Mesenchymal stem cell (in vitro differentiated cells and primary cell): ENCODE measurements at regions not wholly inside any gene's neighbourhood (a gene's known extent, or its start where the extent isn't known, plus 50 kb on each side); places are given as distances from the start of the nearest gene placed in this dataset.
"Not testable (repeated sequence)": the region's sequence is repeated elsewhere in the genome, so short reads cannot be mapped to it uniquely, and the experiment has no call there.

Experiments used
- DNase-seq: peaks from one replicate; pipeline ENCODE4 v3.0.0-alpha.2; 2013
- H2AFZ ChIP-seq: one replicate; pipeline ENCODE4 v1.6.1; 2013; ENCODE audit warnings: low read depth, mild to moderate bottlenecking, control low read depth, inconsistent platforms, low read length, moderate library complexity
- H2AK5ac ChIP-seq: 2 replicates; pipeline ENCODE4 v1.6.1; 2013; ENCODE audit warnings: low read length, moderate library complexity, mild to moderate bottlenecking, inconsistent platforms; ENCODE audit not compliant: severe bottlenecking
- H2BK120ac ChIP-seq: one replicate; pipeline ENCODE4 v1.6.1; 2013; ENCODE audit warnings: low read depth, mild to moderate bottlenecking, inconsistent platforms, low read length, moderate library complexity
- H2BK12ac ChIP-seq, 2 experiments: one replicate each; pipeline ENCODE4 v1.6.1; 2013; ENCODE audit warnings: inconsistent platforms in 2 of 2, low read length in 2 of 2, mild to moderate bottlenecking in 2 of 2, moderate library complexity in 2 of 2, control low read depth in 1 of 2
- H2BK15ac ChIP-seq: one replicate; pipeline ENCODE4 v1.6.1; 2013; ENCODE audit warnings: mild to moderate bottlenecking, low read depth, inconsistent platforms; ENCODE audit not compliant: poor library complexity, severe bottlenecking
- H2BK5ac ChIP-seq: 2 replicates; pipeline ENCODE4 v1.6.1; 2013; ENCODE audit warnings: low read depth, mild to moderate bottlenecking, low read length, control low read depth, inconsistent platforms; ENCODE audit not compliant: poor library complexity, severe bottlenecking
- H3K14ac ChIP-seq, 2 experiments: one replicate each; pipeline ENCODE4 v1.6.1; 2013; ENCODE audit warnings: inconsistent platforms in 2 of 2, low read length in 2 of 2, control low read depth in 1 of 2, mild to moderate bottlenecking in 1 of 2, moderate library complexity in 1 of 2
- H3K18ac ChIP-seq, 2 experiments: one replicate each; pipeline ENCODE4 v1.6.1; 2013; ENCODE audit warnings: inconsistent platforms in 2 of 2, low read length in 2 of 2, control low read depth in 1 of 2, low read depth in 1 of 2, mild to moderate bottlenecking in 1 of 2
- H3K23ac ChIP-seq, 2 experiments: one replicate each; pipeline ENCODE4 v1.6.1; 2013; ENCODE audit warnings: inconsistent platforms in 2 of 2, low read length in 2 of 2, mild to moderate bottlenecking in 2 of 2, moderate library complexity in 2 of 2, control low read depth in 1 of 2
- H3K27ac ChIP-seq: 2 replicates; pipeline ENCODE4 v1.5.1; 2013; ENCODE audit warnings: mild to moderate bottlenecking, moderate library complexity, low read length, control low read depth, inconsistent platforms; ENCODE audit not compliant: poor library complexity, severe bottlenecking
- H3K27me3 ChIP-seq, 2 experiments: 2 replicates each; pipeline versions ENCODE4 v1.6.1 to v1.7.0; 2013; ENCODE audit warnings: low read length in 2 of 2, mild to moderate bottlenecking in 2 of 2, moderate library complexity in 2 of 2, control low read depth in 1 of 2, inconsistent platforms in 1 of 2; ENCODE audit not compliant: control insufficient read depth in 1 of 2, insufficient read depth in 1 of 2
- H3K36me3 ChIP-seq, 2 experiments: 2 replicates each; pipeline versions ENCODE4 v1.6.1 to v1.7.0; 2013; ENCODE audit warnings: low read length in 2 of 2, control low read depth in 1 of 2, inconsistent platforms in 1 of 2, low read depth in 1 of 2, mild to moderate bottlenecking in 1 of 2; ENCODE audit not compliant: insufficient read depth in 2 of 2, control insufficient read depth in 1 of 2
- H3K4ac ChIP-seq, 2 experiments: one replicate each; pipeline ENCODE4 v1.6.1; 2013; ENCODE audit warnings: inconsistent platforms in 2 of 2, low read length in 2 of 2, mild to moderate bottlenecking in 2 of 2, moderate library complexity in 2 of 2, control low read depth in 1 of 2, low read depth in 1 of 2
- H3K4me1 ChIP-seq: 2 replicates; pipeline ENCODE4 v1.6.1; 2013; ENCODE audit warnings: low read depth, low read length, control low read depth; ENCODE audit not compliant: control insufficient read depth, insufficient read depth
- H3K4me2 ChIP-seq: 2 replicates; pipeline ENCODE4 v1.6.1; 2013; ENCODE audit warnings: low read length, mild to moderate bottlenecking, inconsistent platforms; ENCODE audit not compliant: poor library complexity, severe bottlenecking
- H3K4me3 ChIP-seq, 2 experiments: 2 replicates each; pipeline versions ENCODE4 v1.5.1 to v1.7.0; 2013; ENCODE audit warnings: low read length in 2 of 2, mild to moderate bottlenecking in 2 of 2, control low read depth in 1 of 2, low read depth in 1 of 2; ENCODE audit not compliant: insufficient read depth in 1 of 2
- H3K79me1 ChIP-seq: replicated peaks from 2 replicates; pipeline ENCODE4 v1.6.1; 2013; ENCODE audit warnings: mild to moderate bottlenecking, control low read depth, low read length, inconsistent platforms; ENCODE audit not compliant: poor library complexity, severe bottlenecking
- H3K9ac ChIP-seq: 2 replicates; pipeline ENCODE4 v1.7.0; 2013; ENCODE audit warnings: mild to moderate bottlenecking, low read length, moderate library complexity
- H3K9me3 ChIP-seq: 2 replicates; pipeline ENCODE4 v1.7.0; 2013; ENCODE audit warnings: mild to moderate bottlenecking, low read length; ENCODE audit not compliant: control insufficient read depth
- H4K8ac ChIP-seq: one replicate; pipeline ENCODE4 v1.6.1; 2013; ENCODE audit warnings: inconsistent platforms, mild to moderate bottlenecking, low read length, moderate library complexity
- H4K91ac ChIP-seq: one replicate; pipeline ENCODE4 v1.6.1; 2013; ENCODE audit warnings: mild to moderate bottlenecking, low read length, inconsistent platforms
- WGBS: methylation state at CpG from one replicate; pipeline ENCODE4 v1.1.7; 2013; ENCODE audit warnings: mixed read lengths; 5-methylcytosine and 5-hydroxymethylcytosine counted together

- H2BK12ac ChIP-seq: no peak overlapping the region
- H4K8ac ChIP-seq: no peak overlapping the region
- peaks cover 2% of the 10 kb centered on the region for H3K9me3 ChIP-seq
- H3K4me2 ChIP-seq: no peak overlapping the region
- no peak overlapping the region for H2AFZ ChIP-seq
- WGBS: no CpG with 5 or more reads among the region's 1 CpG
- no peak overlapping the region for H2BK120ac ChIP-seq
- no peak overlapping the region for H2BK15ac ChIP-seq
- H3K4me3 ChIP-seq: no peak overlapping the region
- H4K91ac ChIP-seq: no peak overlapping the region
- no peaks in the 10 kb centered on the region for H3K27me3 ChIP-seq
- no peak overlapping the region for H3K23ac ChIP-seq
- H2BK5ac ChIP-seq: no peak overlapping the region
- H3K79me1 ChIP-seq: no peaks in the 10 kb centered on the region
- no peak overlapping the region for H3K27ac ChIP-seq
- DNase-seq: no peak
- no peak overlapping the region for H3K18ac ChIP-seq
- H3K4me1 ChIP-seq: no peaks in the 10 kb centered on the region
- H3K36me3 ChIP-seq: no peaks in the 10 kb centered on the region
- no peak overlapping the region for H3K9ac ChIP-seq
- no peak overlapping the region for H3K14ac ChIP-seq
- no peak overlapping the region for H3K4ac ChIP-seq
- H2AK5ac ChIP-seq: no peak overlapping the region
Measured at GRCh38 chr11:15349413-15349812, 234.7 kb downstream of the INSC start.

GRCh38 chr11:15361316-15361715 lies 246.6 kb downstream of the INSC start:
- no peak for DNase-seq
- Histone ChIP-seq H2AK5ac (no peak overlapping the region), H4K8ac (no peak overlapping the region), H3K18ac (no peak overlapping the region), H3K4me2 (no peak overlapping the region), H4K91ac (no peak overlapping the region), H2BK12ac (no peak overlapping the region), H3K27me3 (no peaks in the 10 kb centered on the region), H2BK5ac (no peak overlapping the region), H3K4me3 (no peak overlapping the region), H2BK15ac (no peak overlapping the region), H3K23ac (no peak overlapping the region), H3K9me3 (no peaks in the 10 kb centered on the region), H3K79me1 (no peaks in the 10 kb centered on the region), H3K9ac (no peak overlapping the region), H2BK120ac (no peak overlapping the region), H3K4me1 (no peaks in the 10 kb centered on the region), H3K14ac (no peak overlapping the region), H3K36me3 (no peaks in the 10 kb centered on the region), H3K27ac (no peak overlapping the region), H2AFZ (no peak overlapping the region), H3K4ac (no peak overlapping the region)
- WGBS: 66% methylated on average over 2 of the region's 2 CpGs

- 48% methylated on average over 5 of the region's 5 CpGs for WGBS
- not testable (repeated sequence) for H3K36me3 ChIP-seq, DNase-seq
Measured at GRCh38 chr11:15365286-15365685, 250.6 kb downstream of the INSC start.

GRCh38 chr11:15367695-15368094 lies 253.0 kb downstream of the INSC start:
- Histone ChIP-seq H2BK120ac (no peak overlapping the region), H4K91ac (no peak overlapping the region), H2AK5ac (no peak overlapping the region), H3K9ac (no peak overlapping the region), H2BK15ac (no peak overlapping the region), H3K9me3 (peaks cover 2% of the 10 kb centered on the region), H3K23ac (no peak overlapping the region), H3K4me3 (no peak overlapping the region), H3K27me3 (no peaks in the 10 kb centered on the region), H3K27ac (no peak overlapping the region), H3K4me2 (no peak overlapping the region), H3K36me3 (no peaks in the 10 kb centered on the region), H3K4ac (no peak overlapping the region), H4K8ac (no peak overlapping the region), H3K18ac (no peak overlapping the region), H2AFZ (no peak overlapping the region), H3K14ac (no peak overlapping the region), H3K4me1 (no peaks in the 10 kb centered on the region), H3K79me1 (no peaks in the 10 kb centered on the region), H2BK12ac (no peak overlapping the region), H2BK5ac (no peak overlapping the region)
- no peak for DNase-seq
- WGBS: 42% methylated on average over 6 of the region's 6 CpGs

More at GRCh38 chr11:15365286-15365685, 250.6 kb downstream of the INSC start:
- not testable (repeated sequence) for H2BK120ac ChIP-seq, H2BK15ac ChIP-seq, H2AFZ ChIP-seq, H3K27me3 ChIP-seq, H3K4me1 ChIP-seq, H3K79me1 ChIP-seq, H3K4ac ChIP-seq, H3K23ac ChIP-seq, H3K9ac ChIP-seq, H4K91ac ChIP-seq, H3K18ac ChIP-seq, H3K4me3 ChIP-seq, H2BK12ac ChIP-seq, H3K9me3 ChIP-seq, H3K27ac ChIP-seq, H3K14ac ChIP-seq, H4K8ac ChIP-seq, H3K4me2 ChIP-seq, H2BK5ac ChIP-seq, H2AK5ac ChIP-seq
